Activated CD8-positive, alpha-beta memory T cell treated with anti-CD3 and anti-CD28 coated beads for 36 hours (primary cell): ENCODE measurements at regions not wholly inside any gene's neighbourhood (a gene's known extent, or its start where the extent isn't known, plus 50 kb on each side); places are given as distances from the start of the nearest gene placed in this dataset.
"Not testable (repeated sequence)": the region's sequence is repeated elsewhere in the genome, so short reads cannot be mapped to it uniquely, and the experiment has no call there.

Experiments
- CTCF ChIA-PET: fragments of 350-600 bp; sonication (Branson Sonifier 250); formaldehyde crosslinking; loops from one replicate; lab custom pipeline; 2021; ENCODE audit warnings: antibody characterized with exemption; lab: Charles Lee
- POLR2A ChIA-PET: fragments of 350-600 bp; sonication (Branson Sonifier 250); formaldehyde crosslinking; loops from one replicate; lab custom pipeline; 2021; ENCODE audit warnings: antibody characterized with exemption; lab: Charles Lee

- ChIA-PET CTCF (no interaction called here), POLR2A (no interaction called here)
Measured at GRCh38 chr15:87508086-87508485, 748.5 kb downstream of the NTRK3 start.

GRCh38 chr15:87502173-87502572 lies 754.4 kb downstream of the NTRK3 start:
- POLR2A ChIA-PET: no interaction called here
- CTCF ChIA-PET: no interaction called here

- CTCF ChIA-PET: no interaction called here
- POLR2A ChIA-PET: no interaction called here
Measured at GRCh38 chr15:87500240-87500639, 756.3 kb downstream of the NTRK3 start.

- ChIA-PET POLR2A (no interaction called here), CTCF (no interaction called here)
Measured at GRCh38 chr15:87498560-87498959, 758.0 kb downstream of the NTRK3 start.

- POLR2A ChIA-PET: no interaction called here
- CTCF ChIA-PET: no interaction called here
Measured at GRCh38 chr15:87496795-87497194, 759.7 kb downstream of the NTRK3 start.

GRCh38 chr15:87496109-87496508 lies 760.4 kb downstream of the NTRK3 start:
- CTCF ChIA-PET: no interaction called here
- POLR2A ChIA-PET: no interaction called here

GRCh38 chr15:87493803-87494202 lies 762.7 kb downstream of the NTRK3 start:
- CTCF ChIA-PET: no interaction called here

GRCh38 chr15:87492321-87492720 lies 764.2 kb downstream of the NTRK3 start:
- ChIA-PET POLR2A (no interaction called here), CTCF (no interaction called here)

More at GRCh38 chr15:87493803-87494202, 762.7 kb downstream of the NTRK3 start:
- POLR2A ChIA-PET: interaction anchor here (0.6 kb wide), 1 partner anchor 255 kb away, joined by 7 read pairs; no protein-coding TSS in a partner anchor

- CTCF ChIA-PET: no interaction called here
- POLR2A ChIA-PET: no interaction called here
Measured at GRCh38 chr15:87490666-87491065, 765.9 kb downstream of the NTRK3 start.

GRCh38 chr15:87489902-87490665 lies 766.5 kb downstream of the NTRK3 start:
- CTCF ChIA-PET: no interaction called here
- POLR2A ChIA-PET: no interaction called here

- ChIA-PET CTCF (no interaction called here), POLR2A (no interaction called here)
Measured at GRCh38 chr15:87489456-87489855, 767.1 kb downstream of the NTRK3 start.

GRCh38 chr15:87487484-87487883 lies 769.1 kb downstream of the NTRK3 start:
- POLR2A ChIA-PET: no interaction called here

GRCh38 chr15:87483468-87483867 lies 773.1 kb downstream of the NTRK3 start:
- ChIA-PET POLR2A (no interaction called here), CTCF (no interaction called here)

More at GRCh38 chr15:87487484-87487883, 769.1 kb downstream of the NTRK3 start:
- CTCF ChIA-PET: no interaction called here

- POLR2A ChIA-PET: no interaction called here
- CTCF ChIA-PET: no interaction called here
Measured at GRCh38 chr15:87481126-87481525, 775.4 kb downstream of the NTRK3 start.

- POLR2A ChIA-PET: no interaction called here
- CTCF ChIA-PET: no interaction called here
Measured at GRCh38 chr15:87478687-87479072, 777.9 kb downstream of the NTRK3 start.

GRCh38 chr15:87477737-87478686 lies 778.5 kb downstream of the NTRK3 start:
- CTCF ChIA-PET: no interaction called here

GRCh38 chr15:87477026-87477425 lies 779.5 kb downstream of the NTRK3 start:
- POLR2A ChIA-PET: no interaction called here

More at GRCh38 chr15:87477737-87478686, 778.5 kb downstream of the NTRK3 start:
- POLR2A ChIA-PET: no interaction called here

GRCh38 chr15:87470923-87471322 lies 785.6 kb downstream of the NTRK3 start:
- ChIA-PET CTCF (no interaction called here), POLR2A (no interaction called here)

More at GRCh38 chr15:87477026-87477425, 779.5 kb downstream of the NTRK3 start:
- CTCF ChIA-PET: no interaction called here

- CTCF ChIA-PET: not testable (repeated sequence)
Measured at GRCh38 chr15:87463956-87464355, 792.6 kb downstream of the NTRK3 start.

GRCh38 chr15:87461631-87462030 lies 794.9 kb downstream of the NTRK3 start:
- CTCF ChIA-PET: no interaction called here
- POLR2A ChIA-PET: no interaction called here

More at GRCh38 chr15:87463956-87464355, 792.6 kb downstream of the NTRK3 start:
- POLR2A ChIA-PET: not testable (repeated sequence)
